ENCODE measurements at regions not wholly inside any gene's neighbourhood (a gene's known extent, or its start where the extent isn't known, plus 50 kb on each side); places are given as distances from the start of the nearest gene placed in this dataset.

- TF ChIP-seq POLR2A (IDR thresholded peaks at IDR 0.05) (no peak), CTCF (IDR thresholded peaks at IDR 0.05) (no peak)
These were observed 70.1 kb upstream of the ESRRG start for GRCh38 chr1:216793303-216793702.
